Right cardiac atrium (tissue), 5 donors: ENCODE measurements at regions not wholly inside any gene's neighbourhood (a gene's known extent, or its start where the extent isn't known, plus 50 kb on each side); places are given as distances from the start of the nearest gene placed in this dataset.

Experiments used
- ATAC-seq, 2 donors: fragments of 200-7000 bp; cut with Tn5 transposase; one replicate each; pipeline versions ENCODE4 v1.8.0 to v1.9.1; 2020; ENCODE audit warnings: moderate library complexity in 2 of 2, mild to moderate bottlenecking in 1 of 2
- DNase-seq, 3 donors: peaks; one replicate each; pipeline ENCODE4 v3.0.0-alpha.2; 2020
- H3K27ac ChIP-seq: one replicate; pipeline ENCODE4 v1.5.1; 2013; ENCODE audit warnings: mild to moderate bottlenecking, low read length, control low read depth, moderate library complexity
- H3K27me3 ChIP-seq: one replicate; pipeline ENCODE4 v1.6.1; 2013; ENCODE audit not compliant: control insufficient read depth, insufficient read depth
- H3K4me1 ChIP-seq: one replicate; pipeline ENCODE4 v1.6.1; 2013; ENCODE audit warnings: low read length; ENCODE audit not compliant: control insufficient read depth, insufficient read depth
- H3K4me3 ChIP-seq: one replicate; pipeline ENCODE4 v1.5.1; 2013; ENCODE audit warnings: low read length, control low read depth
- H3K9me3 ChIP-seq: one replicate; pipeline ENCODE4 v1.6.1; 2013; ENCODE audit warnings: low read length; ENCODE audit not compliant: control insufficient read depth
- WGBS: extraction: QIAGEN DNeasy Blood & Tissue Kit; methylation state at CpG from one replicate; pipeline ENCODE4 v1.1.7; 2013; 5-methylcytosine and 5-hydroxymethylcytosine counted together
- intact Hi-C, 4 donors: fragments of 100-400 bp; cut with DNase I; formaldehyde crosslinking; loops; one replicate each; pipeline versions ENCODE4 v1.11.0 to v1.14.0; 2022 to 2023
- donor health status: healthy with polysubstance abuse.
- donor health status: DM: no; HTN: yes; CAD: no.
- donor health status: DM: no; HTN: no; CAD: no.
- donor health status: DM: no; HTN: yes; CAD: no; lungs with severe emphysema.
- donor health status: DM: yes; HTN: yes; CAD: no.

- Histone ChIP-seq H3K4me3 (no peak overlapping the region), H3K27me3 (no peaks in the 10 kb centered on the region), H3K27ac (no peak overlapping the region), H3K4me1 (no peaks in the 10 kb centered on the region), H3K9me3 (no peaks in the 10 kb centered on the region)
- DNase-seq (no peak), ATAC-seq (peak; percentile 72 to 74)
- intact Hi-C loops = no loop called here
- WGBS = 40% methylated on average over 4 of the region's 4 CpGs
These were observed 533.4 kb upstream of the SEMA3D start for GRCh38 chr7:85719981-85720953.

- Histone ChIP-seq H3K27ac (no peak overlapping the region), H3K4me1 (no peaks in the 10 kb centered on the region), H3K9me3 (no peaks in the 10 kb centered on the region), H3K4me3 (no peak overlapping the region), H3K27me3 (no peaks in the 10 kb centered on the region)
- WGBS = 60% methylated on average over 2 of the region's 2 CpGs
- intact Hi-C loops = no loop called here
- DNase-seq (no peak), ATAC-seq (no peak)
These were observed 529.5 kb upstream of the SEMA3D start for GRCh38 chr7:85716353-85716752.

GRCh38 chr7:85714951-85715350 is 528.1 kb upstream of the SEMA3D start:
- intact Hi-C loops = no loop called here
- no peaks in the 10 kb centered on the region for H3K4me1 ChIP-seq
- H3K9me3 ChIP-seq = no peaks in the 10 kb centered on the region
- no peaks in the 10 kb centered on the region for H3K27me3 ChIP-seq
- no peak overlapping the region for H3K27ac ChIP-seq
- 49% methylated on average over 2 of the region's 2 CpGs for WGBS
- ATAC-seq (no peak), DNase-seq (no peak)
- no peak overlapping the region for H3K4me3 ChIP-seq

GRCh38 chr7:85714043-85714578 is 527.3 kb upstream of the SEMA3D start:
- no peak for ATAC-seq
- WGBS = 89% methylated on average over 2 of the region's 2 CpGs
- intact Hi-C loops = no loop called here

DNA sequence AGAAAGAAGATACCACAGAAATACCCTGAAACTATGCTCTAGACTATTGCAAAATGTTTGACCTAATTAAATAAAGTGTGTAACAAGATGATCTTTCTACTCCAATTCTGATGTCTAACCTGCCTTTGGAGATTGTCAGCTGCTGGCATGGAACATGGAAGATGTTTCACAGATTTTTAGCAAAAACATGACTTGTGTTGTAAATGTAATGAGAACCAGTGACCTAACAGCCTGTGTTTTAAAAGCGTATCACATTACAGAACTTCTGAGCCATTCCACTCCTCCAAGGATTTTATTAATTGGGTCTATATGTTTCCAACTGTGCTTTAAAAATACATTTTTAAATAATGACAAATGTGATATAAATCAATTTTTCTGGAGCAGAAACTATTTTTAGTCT is 526.3 kb upstream of the SEMA3D start:
- H3K27me3 ChIP-seq = no peaks in the 10 kb centered on the region
- H3K4me1 ChIP-seq = no peaks in the 10 kb centered on the region
- intact Hi-C loops = no loop called here
- 100% methylated on average over 1 of the region's 1 CpG for WGBS
- H3K4me3 ChIP-seq = no peak overlapping the region
- ATAC-seq = no peak
- no peak overlapping the region for H3K27ac ChIP-seq
- no peaks in the 10 kb centered on the region for H3K9me3 ChIP-seq
- no peak for DNase-seq

More at GRCh38 chr7:85714043-85714578, 527.3 kb upstream of the SEMA3D start:
- no peak overlapping the region for H3K27ac ChIP-seq
- H3K27me3 ChIP-seq = no peaks in the 10 kb centered on the region
- H3K9me3 ChIP-seq = no peaks in the 10 kb centered on the region
- H3K4me3 ChIP-seq = no peak overlapping the region
- no peak for DNase-seq
- H3K4me1 ChIP-seq = no peaks in the 10 kb centered on the region

- no peak for ATAC-seq
- Histone ChIP-seq H3K27me3 (no peaks in the 10 kb centered on the region), H3K27ac (no peak overlapping the region), H3K4me3 (no peak overlapping the region), H3K9me3 (no peaks in the 10 kb centered on the region), H3K4me1 (no peaks in the 10 kb centered on the region)
- intact Hi-C loops = no loop called here
- DNase-seq = no peak
- 55% methylated on average over 2 of the region's 2 CpGs for WGBS
These were observed 525.0 kb upstream of the SEMA3D start for GRCh38 chr7:85711894-85712293.

GRCh38 chr7:85710960-85711359 is 524.1 kb upstream of the SEMA3D start:
- intact Hi-C loops = no loop called here
- WGBS = 86% methylated on average over 2 of the region's 2 CpGs
- H3K27me3 ChIP-seq = no peaks in the 10 kb centered on the region

DNA sequence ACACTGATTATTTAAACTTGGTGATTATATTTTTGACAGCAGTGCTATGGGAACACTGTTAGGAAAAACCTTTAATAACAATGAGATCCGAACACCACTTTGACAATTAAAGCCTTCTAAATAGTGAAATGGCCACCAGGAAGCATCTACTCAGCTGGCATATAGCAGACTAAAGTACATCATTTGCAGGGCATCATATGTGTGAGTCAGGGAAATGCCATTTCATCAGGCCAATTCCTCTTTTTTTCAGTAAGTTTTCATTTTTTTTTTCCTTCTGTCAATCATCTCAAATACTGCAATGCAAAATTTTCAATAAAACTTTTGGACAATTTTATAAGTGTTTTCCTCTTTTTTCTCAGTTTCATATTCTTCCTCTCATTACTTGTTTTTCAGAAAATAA is 521.4 kb upstream of the SEMA3D start:
- no peaks in the 10 kb centered on the region for H3K27me3 ChIP-seq
- no peaks in the 10 kb centered on the region for H3K4me1 ChIP-seq
- ATAC-seq (no peak), DNase-seq (no peak)
- H3K4me3 ChIP-seq = no peak overlapping the region
- WGBS = 82% methylated on average over 1 of the region's 1 CpG
- H3K27ac ChIP-seq = no peak overlapping the region
- intact Hi-C loops = no loop called here
- H3K9me3 ChIP-seq = no peaks in the 10 kb centered on the region

More at GRCh38 chr7:85710960-85711359, 524.1 kb upstream of the SEMA3D start:
- no peaks in the 10 kb centered on the region for H3K4me1 ChIP-seq
- no peak overlapping the region for H3K27ac ChIP-seq
- H3K9me3 ChIP-seq = no peaks in the 10 kb centered on the region
- no peak for ATAC-seq
- H3K4me3 ChIP-seq = no peak overlapping the region
- DNase-seq = no peak

- Histone ChIP-seq H3K27ac (no peak overlapping the region), H3K9me3 (no peaks in the 10 kb centered on the region), H3K4me3 (no peak overlapping the region), H3K27me3 (no peaks in the 10 kb centered on the region), H3K4me1 (no peaks in the 10 kb centered on the region)
- ATAC-seq (no peak), DNase-seq (no peak)
- WGBS = 88% methylated on average over 2 of the region's 2 CpGs
- intact Hi-C loops = no loop called here
These were observed 518.2 kb upstream of the SEMA3D start for GRCh38 chr7:85705076-85705475.

DNA sequence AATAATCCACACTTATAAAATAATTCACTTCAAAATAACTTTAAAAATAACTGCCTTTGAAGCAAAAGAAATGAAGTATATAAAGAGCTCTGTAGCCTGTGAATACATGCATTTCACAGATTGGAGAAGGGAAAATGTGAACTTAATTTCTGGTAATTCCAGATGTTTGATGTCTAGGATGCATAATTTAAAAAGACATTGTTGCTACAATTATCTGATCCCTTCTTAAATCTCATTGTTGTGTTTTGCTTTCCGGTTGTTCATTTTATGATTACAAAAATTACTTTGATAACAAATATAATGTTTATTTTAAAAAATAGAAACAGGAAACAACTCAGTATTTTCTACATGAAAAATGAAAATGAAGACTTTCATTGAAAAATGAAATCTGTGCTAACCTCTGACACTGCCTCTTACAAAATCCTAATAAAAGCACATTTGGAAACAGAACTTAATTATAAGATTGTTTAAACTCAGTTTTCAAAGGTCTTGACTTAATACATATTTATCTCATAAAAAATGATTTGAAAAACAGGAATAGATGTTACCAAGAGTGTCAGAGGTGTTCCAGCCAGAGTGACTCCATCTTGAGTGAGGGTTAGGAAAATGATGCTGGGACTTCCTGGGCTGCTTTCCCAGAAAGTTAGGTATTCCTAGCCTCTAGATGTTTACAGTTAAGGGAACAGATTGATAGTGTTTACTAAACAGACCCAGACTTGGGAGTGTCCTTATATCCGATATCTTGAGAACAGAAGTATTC is 516.6 kb upstream of the SEMA3D start:
- intact Hi-C loops = no loop called here
- no peak overlapping the region for H3K27ac ChIP-seq
- ATAC-seq (no peak), DNase-seq (no peak)
- 71% methylated on average over 2 of the region's 2 CpGs for WGBS
- no peaks in the 10 kb centered on the region for H3K4me1 ChIP-seq
- no peak overlapping the region for H3K4me3 ChIP-seq
- no peaks in the 10 kb centered on the region for H3K9me3 ChIP-seq
- no peaks in the 10 kb centered on the region for H3K27me3 ChIP-seq

- intact Hi-C loops = no loop called here
- ATAC-seq = no peak
- H3K9me3 ChIP-seq = no peaks in the 10 kb centered on the region
- no peak for DNase-seq
- H3K27ac ChIP-seq = no peak overlapping the region
- no peaks in the 10 kb centered on the region for H3K27me3 ChIP-seq
- H3K4me3 ChIP-seq = no peak overlapping the region
- H3K4me1 ChIP-seq = no peaks in the 10 kb centered on the region
These were observed 515.5 kb upstream of the SEMA3D start for GRCh38 chr7:85702348-85702747.
